MM.1S (cell line): ENCODE measurements at regions not wholly inside any gene's neighbourhood (a gene's known extent, or its start where the extent isn't known, plus 50 kb on each side); places are given as distances from the start of the nearest gene placed in this dataset.
A peak's percentile ranks its signal among the peaks of the same experiment; 100 is the strongest.

Experiments used
- DNase-seq: peaks from one replicate; pipeline ENCODE4 v3.0.0-alpha.2; 2015
- H2AFZ ChIP-seq: fragments of 300-600 bp; sonication (generic); 2 replicates; pipeline ENCODE4 v1.6.0; 2016; ENCODE audit warnings: antibody characterized with exemption, low read length
- H3F3A ChIP-seq: fragments of 300-600 bp; sonication (generic); 2 replicates; pipeline ENCODE4 v1.6.1; 2016; ENCODE audit warnings: mild to moderate bottlenecking, antibody characterized with exemption, low read length, moderate library complexity, mixed read lengths; ENCODE audit not compliant: insufficient read depth
- H3K27ac ChIP-seq: fragments of 300-600 bp; sonication (generic); 2 replicates; pipeline ENCODE4 v1.5.1; 2016; ENCODE audit warnings: mild to moderate bottlenecking, low read length
- H3K27me3 ChIP-seq: fragments of 300-600 bp; sonication (generic); replicated peaks from 2 replicates; pipeline ENCODE4 v1.6.0; 2016; ENCODE audit warnings: low read length; ENCODE audit not compliant: insufficient read depth
- H3K36me3 ChIP-seq: fragments of 300-600 bp; sonication (generic); replicated peaks from 2 replicates; pipeline ENCODE4 v1.6.1; 2016; ENCODE audit warnings: mild to moderate bottlenecking, low read length, mixed read lengths; ENCODE audit not compliant: insufficient read depth
- H3K4me1 ChIP-seq: fragments of 300-600 bp; sonication (generic); 2 replicates; pipeline ENCODE4 v1.6.1; 2016; ENCODE audit warnings: low read length, mixed read lengths
- H3K4me2 ChIP-seq: fragments of 300-600 bp; sonication (generic); 2 replicates; pipeline ENCODE4 v1.6.0; 2016; ENCODE audit warnings: low read depth, low read length
- H3K4me3 ChIP-seq: fragments of 300-600 bp; sonication (generic); 2 replicates; pipeline ENCODE4 v1.5.1; 2016; ENCODE audit warnings: low read length, mixed read lengths
- H3K79me2 ChIP-seq: fragments of 300-600 bp; sonication (generic); 2 replicates; pipeline ENCODE4 v1.6.1; 2016; ENCODE audit warnings: mixed run types, low read length, mixed read lengths
- H3K9ac ChIP-seq: fragments of 300-600 bp; sonication (generic); 2 replicates; pipeline ENCODE4 v1.6.1; 2016; ENCODE audit warnings: low read length, mixed read lengths
- H3K9me2 ChIP-seq: fragments of 300-600 bp; sonication (generic); replicated peaks from 2 replicates; pipeline ENCODE4 v1.6.1; 2016; ENCODE audit warnings: mild to moderate bottlenecking, low read length, mixed read lengths; ENCODE audit not compliant: insufficient read depth
- H3K9me3 ChIP-seq: fragments of 300-600 bp; sonication (generic); replicated peaks from 2 replicates; pipeline ENCODE4 v1.6.1; 2016; ENCODE audit warnings: mild to moderate bottlenecking, low read length, mixed read lengths; ENCODE audit not compliant: insufficient read depth
- H4K20me1 ChIP-seq: fragments of 300-600 bp; sonication (generic); 2 replicates; pipeline ENCODE4 v1.6.1; 2016; ENCODE audit warnings: mild to moderate bottlenecking, low read length, moderate library complexity, mixed read lengths; ENCODE audit not compliant: insufficient read depth
- CTCF ChIP-seq: fragments of 300-600 bp; sonication (generic); IDR thresholded peaks from 2 replicates; pipeline ENCODE4 v1.5.1; 2016; ENCODE audit warnings: antibody characterized with exemption, low read length, mixed read lengths
- EZH2 ChIP-seq: fragments of 300-600 bp; sonication (generic); optimal IDR thresholded peaks from 2 replicates; pipeline ENCODE3; 2017; ENCODE audit warnings: low read depth, mild to moderate bottlenecking, antibody characterized with exemption, low read length, mixed read lengths
- EZH2phosphoT487 ChIP-seq: fragments of 300-600 bp; sonication (generic); IDR thresholded peaks from 2 replicates; pipeline ENCODE4 v1.6.1; 2018; ENCODE audit warnings: antibody characterized with exemption, low read length

GRCh38 chr11:109040303-109040702 lies 375.4 kb downstream of the DDX10 start:
- Histone ChIP-seq H3K36me3 (no peaks in the 10 kb centered on the region), H3K27me3 (no peaks in the 10 kb centered on the region), H3K79me2 (no peaks in the 10 kb centered on the region), H4K20me1 (no peaks in the 10 kb centered on the region), H3K4me1 (peaks cover 14% of the 10 kb centered on the region), H3K27ac (no peak overlapping the region), H3K4me3 (no peak overlapping the region), H2AFZ (no peak overlapping the region), H3K9me3 (no peaks in the 10 kb centered on the region), H3F3A (peaks cover 4% of the 10 kb centered on the region; the same call in 1 of the 2 replicates), H3K4me2 (no peak overlapping the region), H3K9ac (no peak overlapping the region), H3K9me2 (no peaks in the 10 kb centered on the region)
- no peak for DNase-seq
- TF ChIP-seq EZH2 (no peak), CTCF (0 out of 2 replicates have a peak, but pooled peaks have one; percentile 11), EZH2phosphoT487 (no peak)

- Histone ChIP-seq H3K9me3 (no peaks in the 10 kb centered on the region), H3K4me3 (no peak overlapping the region), H3K9ac (no peak overlapping the region), H3K27me3 (no peaks in the 10 kb centered on the region), H3F3A (peaks cover 4% of the 10 kb centered on the region; the same call in 1 of the 2 replicates), H2AFZ (no peak overlapping the region), H3K27ac (no peak overlapping the region), H3K4me1 (peaks cover 14% of the 10 kb centered on the region), H3K36me3 (no peaks in the 10 kb centered on the region), H3K9me2 (no peaks in the 10 kb centered on the region), H3K79me2 (no peaks in the 10 kb centered on the region), H3K4me2 (no peak overlapping the region), H4K20me1 (no peaks in the 10 kb centered on the region)
- DNase-seq, result no peak
- TF ChIP-seq CTCF (no peak), EZH2phosphoT487 (no peak), EZH2 (no peak)
Observed at GRCh38 chr11:109041876-109042275, 377.0 kb downstream of the DDX10 start.

GRCh38 chr11:109043315-109043714 lies 378.4 kb downstream of the DDX10 start:
- no peak for TF ChIP-seq EZH2phosphoT487
- no peak for TF ChIP-seq EZH2
- TF ChIP-seq CTCF, result no peak
- H3K27me3 ChIP-seq, result no peaks in the 10 kb centered on the region
- H3K4me3 ChIP-seq, result no peak overlapping the region
- peak overlapping the region; percentile 9; the same call in 1 of the 2 replicates for H3K4me2 ChIP-seq
- no peak overlapping the region; the same call in 1 of the 2 replicates for H2AFZ ChIP-seq
- peaks cover 4% of the 10 kb centered on the region; the same call in 1 of the 2 replicates for H3F3A ChIP-seq
- H3K9me2 ChIP-seq, result no peaks in the 10 kb centered on the region
- no peaks in the 10 kb centered on the region for H3K36me3 ChIP-seq
- peak overlapping the region; percentile 8; the same call in 1 of the 2 replicates for H3K27ac ChIP-seq
- H3K9me3 ChIP-seq, result no peaks in the 10 kb centered on the region
- H3K9ac ChIP-seq, result no peak overlapping the region
- peak; percentile 44 for DNase-seq
- H4K20me1 ChIP-seq, result no peaks in the 10 kb centered on the region
- no peaks in the 10 kb centered on the region for H3K79me2 ChIP-seq
- peaks cover 14% of the 10 kb centered on the region for H3K4me1 ChIP-seq
